ENCODE measurements at regions not wholly inside any gene's neighbourhood (a gene's known extent, or its start where the extent isn't known, plus 50 kb on each side); places are given as distances from the start of the nearest gene placed in this dataset.
"Not testable (repeated sequence)": the region's sequence is repeated elsewhere in the genome, so short reads cannot be mapped to it uniquely, and the experiment has no call there.

DNA sequence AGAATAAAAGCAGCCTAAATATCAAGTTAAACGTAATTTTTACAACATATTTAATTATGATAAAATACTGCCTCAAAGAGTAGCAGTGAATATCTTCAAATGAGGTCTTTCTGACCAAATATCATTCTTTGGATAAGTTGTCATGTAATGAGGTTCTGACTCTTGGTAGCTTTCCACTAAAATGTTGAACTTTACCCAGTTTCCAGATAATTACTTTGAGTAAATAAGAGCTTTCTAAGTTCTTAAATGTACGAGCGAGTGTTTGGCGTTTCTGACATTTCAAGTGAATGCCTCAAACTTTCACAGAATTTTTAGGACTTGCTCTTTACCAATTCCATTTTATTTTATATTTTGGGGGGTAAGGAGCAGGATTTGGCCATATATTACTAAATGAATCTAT lies 1515.2 kb downstream of the FAM181B start:
- DNase-seq (ENCODE audit: low spot score): no peak
- TF ChIP-seq, protein P1, sequence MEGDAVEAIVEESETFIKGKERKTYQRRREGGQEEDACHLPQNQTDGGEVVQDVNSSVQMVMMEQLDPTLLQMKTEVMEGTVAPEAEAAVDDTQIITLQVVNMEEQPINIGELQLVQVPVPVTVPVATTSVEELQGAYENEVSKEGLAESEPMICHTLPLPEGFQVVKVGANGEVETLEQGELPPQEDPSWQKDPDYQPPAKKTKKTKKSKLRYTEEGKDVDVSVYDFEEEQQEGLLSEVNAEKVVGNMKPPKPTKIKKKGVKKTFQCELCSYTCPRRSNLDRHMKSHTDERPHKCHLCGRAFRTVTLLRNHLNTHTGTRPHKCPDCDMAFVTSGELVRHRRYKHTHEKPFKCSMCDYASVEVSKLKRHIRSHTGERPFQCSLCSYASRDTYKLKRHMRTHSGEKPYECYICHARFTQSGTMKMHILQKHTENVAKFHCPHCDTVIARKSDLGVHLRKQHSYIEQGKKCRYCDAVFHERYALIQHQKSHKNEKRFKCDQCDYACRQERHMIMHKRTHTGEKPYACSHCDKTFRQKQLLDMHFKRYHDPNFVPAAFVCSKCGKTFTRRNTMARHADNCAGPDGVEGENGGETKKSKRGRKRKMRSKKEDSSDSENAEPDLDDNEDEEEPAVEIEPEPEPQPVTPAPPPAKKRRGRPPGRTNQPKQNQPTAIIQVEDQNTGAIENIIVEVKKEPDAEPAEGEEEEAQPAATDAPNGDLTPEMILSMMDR (IDR thresholded peaks at IDR 0.05): no peak
- no peak overlapping the region for H3K27ac ChIP-seq
- no peak overlapping the region for H3K4me3 ChIP-seq

DNA sequence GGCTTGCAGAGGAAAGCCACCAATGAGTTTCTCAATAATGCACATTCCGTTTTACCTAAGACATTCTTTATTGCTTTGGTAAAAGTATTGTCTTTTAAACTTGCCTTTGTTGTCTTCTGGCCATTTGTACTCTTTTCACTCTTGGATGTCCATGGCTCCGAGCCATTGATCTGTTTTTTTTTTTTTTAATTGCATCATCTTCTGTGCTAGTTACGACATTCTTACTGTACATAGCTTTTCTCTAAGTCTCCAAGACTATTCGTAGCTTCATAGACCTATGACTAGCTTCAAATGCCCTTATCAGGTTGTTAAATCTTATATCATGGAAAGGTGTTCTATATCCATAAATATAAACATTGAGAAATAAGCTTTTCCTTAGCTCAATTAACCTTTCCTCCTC lies 1522.6 kb downstream of the FAM181B start:
- TF ChIP-seq, protein P1 (IDR thresholded peaks at IDR 0.05): no peak
- H3K27ac ChIP-seq: no peak overlapping the region
- H3K4me3 ChIP-seq: no peak overlapping the region
- DNase-seq (ENCODE audit: low spot score): no peak

DNA sequence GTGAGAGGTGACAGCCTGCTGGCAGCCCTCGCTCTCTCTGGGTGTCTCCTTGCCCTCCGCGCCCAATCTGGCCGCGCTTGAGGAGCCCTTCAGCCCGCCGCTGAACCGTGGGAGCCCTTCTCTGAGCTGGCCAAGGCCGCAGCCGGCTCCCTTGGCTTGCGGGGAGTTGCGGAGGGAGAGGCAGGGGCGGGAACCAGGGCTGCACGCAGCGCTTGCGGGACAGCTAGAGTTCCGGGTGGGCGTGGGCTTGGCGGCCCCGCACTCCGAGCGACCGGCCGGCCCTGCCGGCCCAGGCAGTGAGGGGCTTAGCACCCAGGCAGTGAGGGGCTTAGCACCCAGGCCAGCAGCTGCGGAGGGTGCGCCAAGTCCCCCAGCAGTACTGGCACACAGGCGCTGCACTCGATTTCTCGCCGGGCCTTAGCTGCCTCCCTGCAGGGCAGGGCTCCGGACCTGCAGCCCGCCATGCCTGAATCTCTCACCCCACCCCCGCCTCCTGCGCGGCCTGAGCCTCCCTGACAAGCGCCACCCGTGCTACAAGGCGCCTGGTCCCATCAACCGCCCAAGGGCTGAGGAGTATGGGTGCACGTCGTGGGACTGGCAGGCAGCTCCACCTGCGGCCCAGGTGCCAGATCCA lies 1526.1 kb downstream of the FAM181B start:
- DNase-seq (ENCODE audit: low spot score): no peak
- Histone ChIP-seq H3K4me3 (no peak overlapping the region), H3K27ac (no peak overlapping the region)
- TF ChIP-seq, protein P1 (IDR thresholded peaks at IDR 0.05): no peak

DNA sequence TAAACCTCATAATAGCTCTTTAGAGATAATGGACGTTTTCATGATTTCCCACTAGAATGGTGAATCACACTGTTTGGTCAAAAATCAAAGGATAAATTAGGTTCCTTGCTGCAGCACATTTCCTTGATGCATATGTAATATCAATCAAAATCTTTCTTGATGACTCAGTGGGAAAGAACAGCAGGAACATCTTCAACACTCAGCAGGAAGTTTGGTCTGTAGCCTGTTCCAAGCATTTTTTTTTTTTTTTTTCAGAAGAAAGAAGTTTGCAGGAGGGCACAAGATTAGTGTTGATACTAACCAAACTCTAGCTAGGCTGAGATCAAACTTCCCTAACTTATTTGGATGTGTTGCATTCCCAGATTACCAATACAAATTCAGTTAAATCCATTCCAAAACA lies 1529.8 kb downstream of the FAM181B start:
- no peak for DNase-seq (ENCODE audit: low spot score)
- TF ChIP-seq, protein P1 (IDR thresholded peaks at IDR 0.05): no peak

DNA sequence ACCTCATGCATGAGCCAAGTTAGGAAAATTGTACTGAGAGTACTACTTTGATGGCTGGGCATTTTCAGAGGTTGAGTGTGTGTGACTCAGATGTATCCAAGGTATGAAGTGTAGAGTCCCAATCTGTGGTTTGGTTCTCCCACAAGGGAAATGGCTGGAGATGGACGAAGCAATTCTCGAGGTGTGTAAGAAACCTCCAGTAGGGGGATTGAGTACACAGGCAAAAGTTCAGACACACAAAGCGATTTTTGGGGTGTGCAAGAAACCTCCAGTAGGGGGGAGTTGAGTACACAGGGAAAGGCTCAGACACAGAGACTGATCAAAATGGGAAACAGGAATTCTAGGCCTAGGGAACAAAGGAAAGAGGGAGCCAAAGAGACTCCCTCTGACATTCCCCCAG lies 1536.3 kb downstream of the FAM181B start:
- TF ChIP-seq, protein P1 (IDR thresholded peaks at IDR 0.05): no peak
- DNase-seq (ENCODE audit: low spot score): no peak
- no peak overlapping the region for H3K4me3 ChIP-seq
- no peak overlapping the region for H3K27ac ChIP-seq

More for the DNA sequence above, 1529.8 kb downstream of the FAM181B start:
- Histone ChIP-seq H3K27ac (no peak overlapping the region), H3K4me3 (no peak overlapping the region)

DNA sequence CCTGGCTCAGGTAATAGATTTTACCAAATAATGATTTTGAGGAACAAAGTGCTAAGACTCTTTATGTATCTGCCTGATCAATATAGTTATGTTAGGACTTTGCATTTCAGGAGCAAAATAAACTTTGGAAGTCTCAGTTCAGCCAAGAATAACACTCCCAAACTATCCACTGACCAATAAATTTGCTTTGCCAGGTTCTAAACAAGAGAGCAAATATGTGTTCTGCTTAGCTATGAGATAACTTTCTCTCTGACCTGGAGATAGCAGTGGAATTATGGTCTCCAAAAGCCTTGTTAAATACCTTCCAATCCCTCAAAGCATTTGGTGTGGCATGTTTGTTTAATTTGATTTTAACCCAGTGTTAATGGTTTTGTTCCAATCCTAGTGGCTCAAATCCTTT lies 1541.1 kb downstream of the FAM181B start:
- no peak for DNase-seq (ENCODE audit: low spot score)
- H3K4me3 ChIP-seq: no peak overlapping the region
- no peak overlapping the region for H3K27ac ChIP-seq
- TF ChIP-seq, protein P1 (IDR thresholded peaks at IDR 0.05): no peak

DNA sequence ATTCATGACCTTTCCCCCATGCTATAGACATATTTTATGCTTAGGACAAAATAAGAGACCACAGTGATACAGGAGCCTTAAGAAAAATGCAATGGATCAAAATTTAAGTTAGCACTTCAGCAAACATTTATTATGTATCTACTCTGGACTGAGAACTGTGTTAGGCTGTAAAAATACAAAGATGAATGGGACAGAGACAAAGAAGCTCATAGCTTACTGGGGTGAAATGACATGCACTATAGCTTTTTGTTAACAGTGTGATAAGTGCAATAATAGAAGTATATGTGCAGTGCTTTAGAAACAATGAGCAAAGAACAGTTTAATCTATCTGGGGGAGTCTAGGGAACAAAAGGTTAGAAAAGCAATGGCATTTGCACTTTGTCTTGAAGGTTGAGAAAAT lies 1543.1 kb downstream of the FAM181B start:
- no peak overlapping the region for H3K27ac ChIP-seq
- TF ChIP-seq, protein P1 (IDR thresholded peaks at IDR 0.05): no peak
- H3K4me3 ChIP-seq: no peak overlapping the region
- no peak for DNase-seq (ENCODE audit: low spot score)

DNA sequence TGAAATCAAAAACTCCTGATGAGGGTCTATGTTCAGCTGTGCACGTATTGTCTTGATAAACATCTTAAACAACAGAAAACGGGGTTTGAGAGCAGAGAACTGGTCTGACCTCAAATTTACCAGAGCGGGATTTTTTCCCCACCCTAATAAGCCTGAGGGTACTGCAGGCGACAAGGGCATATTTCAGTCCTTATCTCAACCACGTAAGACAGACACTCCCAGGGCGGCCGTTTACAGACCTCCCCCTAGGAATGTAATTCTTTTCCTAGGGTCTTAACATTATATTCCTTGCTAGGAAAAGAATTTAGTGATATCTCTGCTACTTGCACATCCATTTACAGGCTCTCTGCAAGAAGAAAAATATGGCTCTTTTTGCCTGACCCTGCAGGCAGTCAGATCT lies 1546.6 kb downstream of the FAM181B start:
- not testable (repeated sequence) for DNase-seq (ENCODE audit: low spot score); H3K4me3 ChIP-seq; H3K27ac ChIP-seq

Measured in coronary artery (tissue), 2 donors.